NT2/D1 (cell line): ENCODE measurements at regions not wholly inside any gene's neighbourhood (a gene's known extent, or its start where the extent isn't known, plus 50 kb on each side); places are given as distances from the start of the nearest gene placed in this dataset.

ENCODE experiments used
- SUZ12 ChIP-seq: IDR thresholded peaks from 2 replicates; pipeline ENCODE4 v1.6.1; 2011; ENCODE audit not compliant: insufficient read length, insufficient read depth; ENCODE audit errors: extremely low read depth
- YY1 ChIP-seq: IDR thresholded peaks from 2 replicates; pipeline ENCODE4 v1.6.1; 2011; ENCODE audit not compliant: insufficient read length, insufficient read depth
- ZNF274 ChIP-seq: IDR thresholded peaks from 2 replicates; pipeline ENCODE4 v1.6.1; 2011; ENCODE audit warnings: mild to moderate bottlenecking, low read depth, low read length

DNA sequence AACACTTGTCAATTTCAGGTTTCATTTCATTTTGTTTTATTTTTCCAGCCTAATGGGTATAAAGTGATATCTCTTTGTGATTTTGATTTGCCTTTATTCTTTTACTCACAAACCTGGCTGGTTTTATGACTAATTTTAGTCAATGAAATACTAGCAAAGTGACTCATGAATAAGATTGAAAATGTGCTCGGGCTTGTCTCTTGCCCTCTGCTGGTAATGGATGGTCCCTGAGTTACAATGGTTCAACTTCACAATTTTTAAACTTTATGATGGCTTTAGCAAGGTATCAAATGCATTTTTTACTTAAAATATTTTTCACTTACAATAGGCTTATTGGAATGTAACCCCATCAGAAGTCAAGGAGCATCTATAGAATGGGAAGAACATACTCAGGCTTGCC, 431.4 kb upstream of the CCNG1 start:
- TF ChIP-seq SUZ12: no peak
- TF ChIP-seq ZNF274: no peak
- TF ChIP-seq YY1: no peak
